GM18498 (cell line): ENCODE measurements at regions not wholly inside any gene's neighbourhood (a gene's known extent, or its start where the extent isn't known, plus 50 kb on each side); places are given as distances from the start of the nearest gene placed in this dataset.

Experiments used
- ATAC-seq: cut with Tn5 transposase; IDR thresholded peaks from one replicate; pipeline ENCODE4 v1.9.1; 2021; ENCODE audit warnings: mild to moderate bottlenecking, moderate library complexity; ENCODE audit not compliant: unreplicated experiment

DNA sequence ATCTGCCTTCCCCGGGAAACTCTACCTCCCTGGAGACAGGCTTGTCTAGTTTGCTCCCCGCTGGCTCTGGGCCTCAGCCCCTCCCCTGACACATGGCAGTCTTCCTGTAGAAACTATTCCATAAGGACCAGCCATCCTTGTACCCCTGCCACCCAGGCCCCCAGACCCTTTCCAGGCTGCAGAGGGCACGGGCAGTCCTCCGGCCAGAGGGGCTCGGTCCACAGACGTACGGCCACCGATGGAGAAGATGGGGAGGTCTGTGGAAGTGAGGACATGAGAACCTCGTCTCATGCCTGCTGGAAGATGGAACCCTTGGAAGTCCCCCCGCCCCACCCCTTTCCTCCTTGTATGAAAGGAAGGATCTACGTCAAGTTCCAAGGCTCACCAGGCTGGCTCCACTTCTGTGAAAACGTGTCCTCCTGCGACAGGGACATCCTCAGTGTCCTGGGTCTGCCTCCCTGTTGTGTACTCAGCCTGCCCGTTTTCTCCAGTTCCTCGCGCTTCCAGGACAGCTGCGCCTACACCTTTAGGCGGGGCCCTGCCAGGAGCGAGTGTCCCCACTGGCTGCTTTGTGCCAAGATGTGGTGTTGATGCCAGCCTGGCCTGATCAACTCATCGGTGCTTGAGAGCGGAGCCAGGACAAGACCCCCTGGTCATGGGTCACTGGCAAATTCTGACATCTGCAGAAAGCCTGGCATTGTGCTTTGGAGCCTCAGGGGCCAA, 414.9 kb downstream of the GLRX3 start:
- ATAC-seq, result no peak

GRCh38 chr10:130551676-130552075, 415.5 kb downstream of the GLRX3 start:
- ATAC-seq, result no peak

DNA sequence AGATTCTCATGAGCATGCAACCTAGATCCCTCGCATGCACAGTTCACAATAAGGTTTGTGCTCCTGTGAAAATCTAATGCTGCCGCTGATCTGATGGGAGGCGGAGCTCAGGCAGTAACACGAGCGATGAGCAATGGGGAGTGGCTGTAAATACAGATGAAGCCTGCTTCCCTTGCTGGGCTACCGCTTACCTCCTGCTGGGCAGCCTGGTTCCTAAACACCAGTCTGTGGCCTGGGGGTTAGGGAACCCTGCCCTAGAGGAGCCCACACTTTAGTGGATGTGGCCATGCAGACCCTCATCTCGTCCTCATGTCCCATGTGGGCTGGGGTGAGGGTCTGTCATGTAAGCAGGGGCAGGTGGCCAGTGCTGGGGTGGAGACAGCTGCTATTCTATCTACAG, 417.6 kb downstream of the GLRX3 start:
- ATAC-seq, result no peak

GRCh38 chr10:130554701-130555410, 418.7 kb downstream of the GLRX3 start:
- no peak for ATAC-seq

GRCh38 chr10:130555411-130555750, 419.2 kb downstream of the GLRX3 start:
- no peak for ATAC-seq

GRCh38 chr10:130557181-130557845, 421.1 kb downstream of the GLRX3 start:
- no peak for ATAC-seq

GRCh38 chr10:130558746-130559546, 422.8 kb downstream of the GLRX3 start:
- ATAC-seq, result no peak

DNA sequence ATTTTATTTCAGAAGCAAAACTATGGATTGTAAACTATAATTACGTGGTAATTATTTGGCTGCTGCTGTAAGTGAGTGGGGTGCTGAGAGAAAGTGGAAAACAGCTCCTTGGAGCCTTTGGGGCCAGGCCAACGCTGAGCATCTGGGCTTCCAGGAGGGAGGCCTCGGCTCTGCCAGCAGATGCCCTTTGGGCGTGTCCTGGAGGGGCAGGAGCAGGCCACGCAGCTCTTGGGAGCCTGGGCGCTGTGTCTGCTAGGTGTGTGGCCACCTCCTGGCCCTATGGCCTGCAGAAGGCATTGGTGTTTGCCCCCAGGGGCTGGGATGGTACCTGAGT, 423.3 kb downstream of the GLRX3 start:
- no peak for ATAC-seq

DNA sequence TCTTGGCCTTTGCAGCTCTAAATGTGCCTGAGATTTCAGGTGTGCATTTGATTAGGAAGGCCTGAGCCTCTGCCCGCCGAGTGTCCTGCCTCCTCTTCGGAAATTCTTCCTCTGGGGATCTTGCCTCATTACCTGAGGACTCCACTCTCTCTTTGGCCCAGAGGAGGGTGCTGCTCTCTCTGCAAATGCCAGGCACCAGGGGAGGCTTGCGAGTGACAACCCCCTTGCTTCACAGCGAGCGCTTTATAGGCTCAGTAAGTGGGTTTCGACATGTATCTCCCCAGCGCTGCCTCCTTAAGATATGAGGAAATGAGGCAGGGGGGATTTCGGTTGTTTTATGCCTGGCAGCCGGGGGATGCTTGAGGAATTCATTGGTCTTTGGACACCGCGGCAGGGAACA, 423.9 kb downstream of the GLRX3 start:
- ATAC-seq, result no peak

DNA sequence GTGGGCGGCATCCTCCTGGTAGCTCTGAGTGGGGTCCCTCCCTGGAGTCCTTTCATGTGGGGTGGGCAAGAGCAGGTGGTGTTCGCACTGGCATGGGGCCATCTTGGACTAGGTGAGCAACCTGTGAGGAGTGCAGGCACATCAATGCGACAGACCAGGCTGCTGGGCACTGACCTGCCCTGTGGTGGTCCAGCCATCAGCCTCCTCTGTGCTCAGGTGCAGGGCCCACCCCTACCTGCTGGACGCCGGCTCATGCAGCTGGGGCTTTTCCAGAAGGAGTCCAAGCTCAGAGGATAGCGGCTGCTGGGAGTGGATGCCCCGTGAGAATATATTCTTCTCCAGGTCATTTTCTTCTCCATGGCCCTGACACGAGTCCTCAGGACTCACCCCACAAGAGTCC, 424.4 kb downstream of the GLRX3 start:
- no peak for ATAC-seq

- ATAC-seq, result no peak
These were observed 425.5 kb downstream of the GLRX3 start for GRCh38 chr10:130561681-130562080.

- ATAC-seq, result no peak
These were observed 430.8 kb downstream of the GLRX3 start for GRCh38 chr10:130567011-130567410.

GRCh38 chr10:130567436-130567835, 431.2 kb downstream of the GLRX3 start:
- ATAC-seq, result no peak

DNA sequence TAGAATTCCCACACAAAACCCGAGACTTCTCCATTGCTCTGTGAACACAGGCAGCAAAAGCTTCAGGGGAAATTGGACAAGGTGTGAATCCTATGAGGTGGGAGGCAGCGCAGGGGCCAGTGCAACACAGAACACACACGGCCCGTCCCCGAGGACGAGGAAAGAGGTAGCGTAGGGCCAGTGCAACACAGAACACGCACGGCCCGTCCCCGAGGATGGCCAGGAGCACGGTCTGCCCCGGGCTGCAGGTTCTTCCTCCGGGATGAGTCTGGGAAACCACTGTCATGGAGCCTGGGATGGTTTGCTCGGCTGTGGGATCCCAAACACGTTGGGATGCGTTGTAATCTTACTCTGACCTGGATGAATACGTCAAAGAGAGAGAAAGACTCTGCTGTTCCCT, 432.1 kb downstream of the GLRX3 start:
- ATAC-seq, result no peak

DNA sequence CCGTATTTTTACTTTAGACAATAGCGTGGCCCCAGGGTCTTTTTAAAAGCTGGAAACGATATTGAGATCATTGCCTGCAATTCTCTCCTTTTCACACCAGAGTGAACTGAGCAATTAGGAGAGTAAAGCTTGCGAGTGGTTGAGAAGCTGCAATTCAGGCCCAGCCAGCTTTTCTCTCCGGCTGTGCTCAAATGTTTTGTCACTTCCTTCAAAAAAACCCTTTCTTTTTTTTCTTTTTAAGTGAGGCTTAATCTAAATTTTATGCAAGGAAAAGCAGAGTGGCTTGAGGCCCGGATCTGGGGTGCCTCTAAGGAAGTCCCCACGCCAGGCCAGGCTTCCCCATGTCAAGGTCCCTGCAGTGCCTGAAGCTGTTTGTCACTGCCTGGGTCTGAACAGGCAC, 433.9 kb downstream of the GLRX3 start:
- ATAC-seq, result no peak

DNA sequence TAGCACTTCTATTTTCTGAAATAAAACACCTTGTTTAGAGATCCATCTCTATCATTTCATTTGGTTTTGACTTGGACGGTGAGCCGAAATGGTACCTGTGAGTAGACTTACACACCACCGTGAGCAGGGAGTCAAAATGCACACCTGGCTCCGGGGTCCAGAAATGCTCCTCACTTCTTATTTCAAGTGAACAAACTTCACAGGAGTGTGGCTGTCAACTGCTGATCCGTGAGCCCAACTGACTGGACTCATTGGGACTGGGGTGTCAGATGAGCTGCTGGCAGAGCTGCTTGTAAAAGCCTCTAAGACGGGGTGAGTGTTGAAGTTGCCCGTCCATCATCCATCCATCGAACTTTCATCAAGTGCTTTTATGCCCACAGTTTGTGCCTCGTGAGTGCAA, 435.5 kb downstream of the GLRX3 start:
- ATAC-seq, result no peak

GRCh38 chr10:130573446-130573845, 437.3 kb downstream of the GLRX3 start:
- ATAC-seq, result no peak

GRCh38 chr10:130575756-130576285, 439.6 kb downstream of the GLRX3 start:
- no peak for ATAC-seq

GRCh38 chr10:130576427-130576826, 440.2 kb downstream of the GLRX3 start:
- ATAC-seq, result no peak

DNA sequence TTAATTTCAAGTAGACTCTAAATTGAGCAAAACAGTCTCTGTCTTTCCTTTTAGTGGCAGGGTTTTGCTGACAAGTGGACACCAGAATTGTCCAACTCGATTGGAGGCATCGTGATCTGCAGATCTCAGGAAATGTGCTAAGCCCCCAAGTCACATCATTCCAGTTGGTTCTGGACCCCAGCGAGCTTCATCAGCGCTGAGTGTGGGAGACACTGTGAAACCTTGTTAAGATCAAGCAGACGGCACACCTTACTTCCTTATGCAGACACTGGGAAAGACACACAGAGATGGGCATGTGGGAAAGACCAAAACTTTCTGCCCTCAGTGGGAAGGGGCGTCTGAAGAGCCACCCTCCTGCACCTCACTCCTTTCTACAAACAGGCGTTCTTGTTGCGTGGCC, 440.8 kb downstream of the GLRX3 start:
- ATAC-seq, result no peak
